AG09309 (cell line): ENCODE measurements at regions not wholly inside any gene's neighbourhood (a gene's known extent, or its start where the extent isn't known, plus 50 kb on each side); places are given as distances from the start of the nearest gene placed in this dataset.

Experiments
- DNase-seq: peaks from one replicate; pipeline ENCODE4 v3.0.0-alpha.2; 2010; ENCODE audit warnings: low read depth
- H3K4me3 ChIP-seq: 2 replicates; pipeline ENCODE4 v1.5.1; 2011; ENCODE audit warnings: mild to moderate bottlenecking, low read depth, low read length, moderate library complexity; ENCODE audit not compliant: control insufficient read depth
- TF ChIP-seq, protein P1 (sequence below): IDR thresholded peaks from 2 replicates; pipeline ENCODE4 v1.5.1; 2011; ENCODE audit warnings: mild to moderate bottlenecking, low read depth, low read length, inconsistent platforms; ENCODE audit not compliant: insufficient read depth, control insufficient read depth; ENCODE audit errors: missing control alignments

DNA sequence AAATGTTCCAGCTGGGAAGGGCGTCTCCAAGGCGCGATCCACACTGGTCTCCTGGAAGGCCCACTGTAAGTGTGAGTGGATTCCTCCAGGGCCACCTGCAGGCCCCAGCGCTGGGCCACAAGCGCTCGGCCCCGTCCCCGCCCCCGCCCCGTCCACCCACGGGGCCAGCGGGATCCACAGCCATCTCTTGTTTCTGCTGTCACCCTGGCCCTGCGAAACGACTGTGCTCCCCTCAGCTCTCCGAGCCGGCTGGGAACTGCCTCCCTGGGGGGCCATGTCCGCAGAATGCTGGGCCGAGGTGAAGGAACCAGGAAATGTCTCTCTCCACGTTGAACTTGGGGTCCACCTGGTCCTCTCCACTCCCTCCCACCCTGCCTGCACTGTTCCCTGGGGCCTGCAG lies 1955.2 kb downstream of the TP53TG3F start:
- TF ChIP-seq, protein P1, sequence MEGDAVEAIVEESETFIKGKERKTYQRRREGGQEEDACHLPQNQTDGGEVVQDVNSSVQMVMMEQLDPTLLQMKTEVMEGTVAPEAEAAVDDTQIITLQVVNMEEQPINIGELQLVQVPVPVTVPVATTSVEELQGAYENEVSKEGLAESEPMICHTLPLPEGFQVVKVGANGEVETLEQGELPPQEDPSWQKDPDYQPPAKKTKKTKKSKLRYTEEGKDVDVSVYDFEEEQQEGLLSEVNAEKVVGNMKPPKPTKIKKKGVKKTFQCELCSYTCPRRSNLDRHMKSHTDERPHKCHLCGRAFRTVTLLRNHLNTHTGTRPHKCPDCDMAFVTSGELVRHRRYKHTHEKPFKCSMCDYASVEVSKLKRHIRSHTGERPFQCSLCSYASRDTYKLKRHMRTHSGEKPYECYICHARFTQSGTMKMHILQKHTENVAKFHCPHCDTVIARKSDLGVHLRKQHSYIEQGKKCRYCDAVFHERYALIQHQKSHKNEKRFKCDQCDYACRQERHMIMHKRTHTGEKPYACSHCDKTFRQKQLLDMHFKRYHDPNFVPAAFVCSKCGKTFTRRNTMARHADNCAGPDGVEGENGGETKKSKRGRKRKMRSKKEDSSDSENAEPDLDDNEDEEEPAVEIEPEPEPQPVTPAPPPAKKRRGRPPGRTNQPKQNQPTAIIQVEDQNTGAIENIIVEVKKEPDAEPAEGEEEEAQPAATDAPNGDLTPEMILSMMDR = no peak
- H3K4me3 ChIP-seq = no peak overlapping the region
- no peak for DNase-seq

DNA sequence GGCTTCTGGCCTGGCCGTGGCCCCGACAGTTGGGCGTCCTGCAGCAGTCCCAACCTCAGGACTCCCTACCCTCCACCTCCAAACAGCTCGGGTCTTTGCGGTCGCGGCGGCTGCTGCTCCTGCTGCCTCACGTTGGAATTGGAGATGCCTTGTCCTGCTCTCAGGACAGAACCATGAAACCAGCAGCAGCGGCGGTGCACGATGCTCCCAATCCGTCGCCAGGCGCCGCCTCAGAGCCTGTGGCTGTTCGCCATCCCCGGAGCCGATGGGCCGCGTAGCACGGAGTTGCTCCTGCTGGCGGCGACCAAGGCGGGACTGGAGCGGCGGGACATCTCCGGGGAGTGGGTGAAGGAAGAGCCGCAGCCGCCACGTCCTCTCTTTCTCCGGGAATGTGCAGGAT lies 1965.9 kb downstream of the TP53TG3F start:
- TF ChIP-seq, protein P1 = no peak
- no peak overlapping the region for H3K4me3 ChIP-seq
- DNase-seq = no peak

DNA sequence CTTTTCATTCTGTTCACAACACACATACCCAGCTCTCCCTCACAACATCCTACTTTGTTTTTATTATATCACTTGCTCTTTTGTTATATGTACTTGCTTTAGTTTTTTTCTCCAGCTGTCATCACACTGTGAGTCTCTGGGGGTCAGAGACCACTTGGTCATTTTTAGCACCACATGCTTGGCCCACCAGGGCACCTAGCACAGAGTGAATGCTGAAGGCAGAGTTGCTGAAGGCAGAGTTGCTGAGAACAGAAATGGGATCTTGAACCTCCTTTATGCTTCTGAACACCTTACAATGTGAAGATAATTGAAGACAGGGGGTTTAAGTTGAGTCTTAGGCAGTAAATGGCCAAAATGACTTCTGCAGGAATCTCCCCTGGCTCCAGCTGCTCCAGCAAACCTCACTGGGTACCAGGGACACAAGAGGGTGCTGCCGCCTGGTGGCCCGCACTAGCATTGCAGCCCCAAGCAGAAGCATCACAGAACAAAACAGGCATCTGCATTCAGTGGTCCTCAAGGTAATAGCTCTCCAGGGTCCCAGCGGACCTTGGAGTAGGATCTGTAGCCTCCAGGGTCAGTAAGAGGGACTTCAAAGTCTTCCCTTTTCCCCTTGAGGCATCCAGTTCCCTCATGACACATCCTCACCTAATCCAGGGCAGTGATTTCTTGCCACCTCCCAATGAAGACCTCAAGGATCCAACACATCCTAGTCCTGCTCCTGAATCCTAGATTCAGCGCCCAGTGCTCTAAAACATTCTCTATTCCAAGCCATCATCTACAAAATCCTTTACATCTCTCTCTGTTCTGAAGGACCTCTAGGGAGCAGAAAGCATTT lies 1972.6 kb downstream of the TP53TG3F start:
- no peak for DNase-seq
- TF ChIP-seq, protein P1 = peak; percentile 36
- no peak overlapping the region for H3K4me3 ChIP-seq

DNA sequence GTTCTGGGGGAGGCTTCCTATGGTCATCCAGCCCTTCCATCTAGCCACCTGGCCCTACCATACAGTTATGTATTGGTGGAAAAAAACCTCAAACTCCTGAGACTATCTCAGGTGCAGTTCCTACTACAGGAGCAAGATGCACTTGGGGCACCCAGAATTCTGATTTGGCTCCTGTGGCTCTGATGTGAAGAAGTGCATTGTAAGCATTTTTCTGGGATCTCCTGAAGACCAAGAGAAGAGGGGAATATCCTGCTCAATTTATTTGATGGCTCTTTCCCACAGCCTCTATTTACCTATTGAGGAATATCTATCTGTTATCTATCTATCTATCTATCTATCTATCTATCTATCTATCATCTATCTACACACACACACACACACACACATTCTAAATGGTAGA lies 1981.5 kb downstream of the TP53TG3F start:
- DNase-seq = no peak
- no peak overlapping the region for H3K4me3 ChIP-seq
- TF ChIP-seq, protein P1 = no peak

DNA sequence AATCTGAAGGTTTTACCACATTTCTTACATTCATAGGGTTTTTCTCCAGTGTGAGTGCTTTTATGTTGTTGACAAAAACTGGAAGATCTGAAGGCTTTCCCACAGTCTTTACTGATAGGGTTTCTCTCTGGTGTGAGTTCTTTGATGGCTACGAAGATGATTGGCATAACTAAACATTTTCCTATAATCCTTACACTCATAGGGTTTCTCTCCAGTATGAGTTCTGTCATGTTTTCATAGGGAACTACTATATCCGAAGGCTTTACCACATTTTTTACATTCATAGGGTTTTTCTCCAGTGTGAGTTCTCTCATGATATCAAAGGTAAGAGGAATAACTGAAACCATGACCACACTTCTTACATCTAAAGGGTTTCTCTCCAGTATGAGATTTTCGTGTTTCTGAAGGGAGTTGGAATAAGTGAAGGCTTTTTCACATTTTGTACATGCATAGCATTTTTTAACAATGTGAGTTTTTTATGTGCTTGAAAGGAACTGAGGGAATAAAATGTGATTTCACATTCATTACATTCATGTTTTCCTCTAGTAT lies 1987.7 kb downstream of the TP53TG3F start:
- no peak for DNase-seq
- TF ChIP-seq, protein P1 = no peak

DNA sequence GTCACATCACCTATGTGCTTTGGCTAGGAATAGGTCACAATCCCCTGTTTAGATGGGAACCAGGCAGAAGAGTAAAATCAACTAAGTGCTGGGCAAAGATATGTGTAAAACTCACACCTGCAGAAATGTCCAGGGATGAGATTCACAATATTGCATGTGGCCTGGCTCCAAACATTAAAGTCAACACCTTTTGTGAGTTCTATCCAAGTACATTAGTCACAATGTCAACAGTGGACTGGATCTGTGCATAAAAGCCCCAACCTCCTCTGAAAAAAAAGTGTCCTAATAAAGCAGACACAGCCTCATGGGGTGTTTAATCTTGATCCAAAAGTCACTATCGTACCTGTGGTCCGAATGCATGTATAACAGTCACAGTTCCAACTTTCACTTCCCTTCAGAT lies 1990.3 kb downstream of the TP53TG3F start:
- TF ChIP-seq, protein P1 = no peak
- no peak overlapping the region for H3K4me3 ChIP-seq
- DNase-seq = no peak

More for the DNA sequence above, 1987.7 kb downstream of the TP53TG3F start:
- no peak overlapping the region for H3K4me3 ChIP-seq
